Mucosa of descending colon (tissue), 3 donors: ENCODE measurements at regions not wholly inside any gene's neighbourhood (a gene's known extent, or its start where the extent isn't known, plus 50 kb on each side); places are given as distances from the start of the nearest gene placed in this dataset.

Source experiments
- ATAC-seq: fragments of 200-7000 bp; cut with Tn5 transposase; one replicate; pipeline ENCODE4 v1.9.1; 2020; ENCODE audit warnings: mild to moderate bottlenecking, moderate library complexity
- DNase-seq, 3 donors: peaks; one replicate each; pipeline ENCODE4 v3.0.0-alpha.2; 2020
- H3K36me3 ChIP-seq: fragments of 200-600 bp; one replicate; pipeline ENCODE4 v1.8.0; 2021; ENCODE audit warnings: low read depth, mild to moderate bottlenecking
- H3K4me1 ChIP-seq: fragments of 200-600 bp; one replicate; pipeline ENCODE4 v1.8.0; 2021; ENCODE audit warnings: low read depth, mild to moderate bottlenecking
- H3K4me3 ChIP-seq: fragments of 200-600 bp; one replicate; pipeline ENCODE4 v1.8.0; 2021; ENCODE audit warnings: mild to moderate bottlenecking
- H3K9me3 ChIP-seq: fragments of 200-600 bp; one replicate; pipeline ENCODE4 v1.8.0; 2021; ENCODE audit warnings: mild to moderate bottlenecking
- intact Hi-C, 2 donors: fragments of 100-400 bp; cut with DNase I in 1 of 2; cut with micrococcal nuclease in 1 of 2; formaldehyde crosslinking; loops; one replicate each; pipeline versions ENCODE4 v1.11.0 to v1.11.1; 2022; cut with DNase I, micrococcal nuclease
- TF ChIP-seq, protein P1 (sequence below): fragments of 200-600 bp; IDR thresholded peaks from one replicate; pipeline ENCODE4 v1.8.0; 2022; ENCODE audit warnings: antibody characterized with exemption, mild to moderate bottlenecking
- donor health status: DM: no; HTN: no; CAD: no; lungs with moderate emphysema.
- donor health status: DM: no; HTN: no; CAD: no.
- donor health status: DM: no; HTN: yes; CAD: no.

DNA sequence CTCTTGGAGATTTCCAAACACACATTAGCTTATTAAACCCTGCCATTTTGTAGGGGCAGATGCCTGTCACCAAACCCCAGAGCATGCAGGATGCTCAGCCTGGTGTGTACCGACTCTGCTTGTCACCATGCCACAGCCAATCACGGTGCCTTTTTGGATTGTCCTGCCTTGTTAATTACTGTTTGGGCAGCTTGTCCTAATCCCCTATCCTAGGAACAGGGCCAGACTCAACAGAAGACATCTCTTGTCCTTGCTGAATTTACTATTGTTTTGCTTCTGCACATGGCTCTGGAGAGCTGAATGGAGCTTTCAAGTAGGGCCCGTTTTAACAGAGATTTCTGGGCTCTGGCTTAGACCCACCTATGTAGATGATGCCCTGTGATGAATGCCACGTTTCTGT is 388.5 kb downstream of the AACS start:
- ATAC-seq, result no peak
- no peaks in the 10 kb centered on the region for H3K36me3 ChIP-seq
- intact Hi-C loops, result no loop called here

DNA sequence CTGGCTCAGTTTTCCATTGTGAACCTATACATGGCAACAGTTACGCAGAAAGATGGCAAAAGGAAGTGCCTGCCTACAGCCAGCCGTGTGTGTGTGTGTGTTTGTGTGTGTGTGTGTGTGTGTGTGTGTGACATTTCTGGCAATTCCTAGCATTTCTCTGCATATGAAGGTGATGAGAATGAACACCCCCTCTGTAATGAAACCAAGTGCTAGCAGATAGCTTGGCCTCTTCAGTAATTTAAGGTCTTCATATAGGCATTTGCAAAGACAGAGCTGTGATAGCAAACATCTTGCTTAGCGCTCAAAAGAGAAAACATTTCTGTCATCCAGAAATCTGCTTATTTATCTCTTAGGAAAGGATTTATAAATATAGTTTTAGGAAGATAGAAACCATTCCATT is 389.1 kb downstream of the AACS start:
- intact Hi-C loops, result no loop called here
- DNase-seq (no peak), ATAC-seq (no peak)
- H3K9me3 ChIP-seq, result no peaks in the 10 kb centered on the region
- TF ChIP-seq, protein P1, sequence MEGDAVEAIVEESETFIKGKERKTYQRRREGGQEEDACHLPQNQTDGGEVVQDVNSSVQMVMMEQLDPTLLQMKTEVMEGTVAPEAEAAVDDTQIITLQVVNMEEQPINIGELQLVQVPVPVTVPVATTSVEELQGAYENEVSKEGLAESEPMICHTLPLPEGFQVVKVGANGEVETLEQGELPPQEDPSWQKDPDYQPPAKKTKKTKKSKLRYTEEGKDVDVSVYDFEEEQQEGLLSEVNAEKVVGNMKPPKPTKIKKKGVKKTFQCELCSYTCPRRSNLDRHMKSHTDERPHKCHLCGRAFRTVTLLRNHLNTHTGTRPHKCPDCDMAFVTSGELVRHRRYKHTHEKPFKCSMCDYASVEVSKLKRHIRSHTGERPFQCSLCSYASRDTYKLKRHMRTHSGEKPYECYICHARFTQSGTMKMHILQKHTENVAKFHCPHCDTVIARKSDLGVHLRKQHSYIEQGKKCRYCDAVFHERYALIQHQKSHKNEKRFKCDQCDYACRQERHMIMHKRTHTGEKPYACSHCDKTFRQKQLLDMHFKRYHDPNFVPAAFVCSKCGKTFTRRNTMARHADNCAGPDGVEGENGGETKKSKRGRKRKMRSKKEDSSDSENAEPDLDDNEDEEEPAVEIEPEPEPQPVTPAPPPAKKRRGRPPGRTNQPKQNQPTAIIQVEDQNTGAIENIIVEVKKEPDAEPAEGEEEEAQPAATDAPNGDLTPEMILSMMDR, result no peak
- H3K36me3 ChIP-seq, result no peaks in the 10 kb centered on the region
- no peak overlapping the region for H3K4me3 ChIP-seq
- no peaks in the 10 kb centered on the region for H3K4me1 ChIP-seq

More for the DNA sequence above, 388.5 kb downstream of the AACS start:
- no peak for DNase-seq
- Histone ChIP-seq H3K4me1 (no peaks in the 10 kb centered on the region), H3K4me3 (no peak overlapping the region), H3K9me3 (no peaks in the 10 kb centered on the region)
- TF ChIP-seq, protein P1, result no peak

DNA sequence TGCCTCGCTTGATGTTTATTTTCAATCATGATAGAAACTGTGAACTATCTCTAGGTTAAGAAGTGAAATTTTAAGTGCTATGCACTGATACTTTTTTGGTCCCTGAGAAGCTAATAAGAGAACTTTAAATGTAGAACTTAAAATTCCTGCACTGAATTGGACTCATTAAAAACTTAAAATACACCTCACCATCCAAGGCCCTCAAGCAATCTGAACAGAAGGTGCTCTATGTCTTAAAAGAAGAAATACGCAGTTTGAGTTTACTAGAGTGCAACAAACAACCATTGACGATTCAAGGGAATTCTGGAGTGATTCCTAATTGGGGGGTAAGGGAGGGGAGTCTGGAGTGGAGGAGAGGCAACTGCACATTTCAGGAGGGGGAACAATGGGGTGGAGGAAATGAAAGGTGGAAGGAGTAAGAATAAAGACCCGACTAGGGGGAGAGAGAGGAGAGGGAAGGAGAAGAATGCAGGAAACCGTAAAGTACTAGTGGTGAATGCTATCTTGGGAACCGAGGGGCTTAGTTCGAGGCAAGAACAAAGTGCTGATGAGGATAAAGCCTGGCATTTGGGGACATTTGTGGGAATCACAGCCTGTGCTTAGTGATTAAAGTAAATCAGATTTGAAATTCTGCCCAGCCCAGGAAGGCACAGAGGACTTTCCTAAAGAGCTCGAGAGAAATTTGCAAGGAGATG is 389.7 kb downstream of the AACS start:
- no peak overlapping the region for H3K4me3 ChIP-seq
- ATAC-seq, result no peak
- intact Hi-C loops, result no loop called here
- no peaks in the 10 kb centered on the region for H3K9me3 ChIP-seq
- H3K36me3 ChIP-seq, result no peaks in the 10 kb centered on the region
- H3K4me1 ChIP-seq, result no peaks in the 10 kb centered on the region
- DNase-seq, result no peak
- TF ChIP-seq, protein P1, result no peak

DNA sequence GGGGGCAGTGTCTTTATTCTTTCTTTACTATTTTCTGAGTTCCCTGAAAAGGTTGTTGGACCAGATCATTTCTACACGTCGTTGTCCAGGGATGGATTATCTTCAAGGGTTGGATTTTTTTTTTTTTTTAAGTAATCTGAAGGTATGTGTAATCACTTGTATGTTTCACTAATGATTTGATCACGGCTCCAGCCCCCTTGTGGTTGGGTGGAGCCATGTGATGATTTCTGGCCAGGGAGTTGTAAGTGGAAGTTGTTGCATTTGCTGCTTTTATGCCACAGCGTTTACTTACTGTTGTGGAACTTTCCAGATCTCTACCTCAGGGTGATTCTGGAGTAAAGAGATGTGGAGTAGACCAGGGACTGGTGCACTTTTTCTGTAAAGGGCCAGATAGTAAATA is 390.3 kb downstream of the AACS start:
- no peaks in the 10 kb centered on the region for H3K9me3 ChIP-seq
- intact Hi-C loops, result no loop called here

DNA sequence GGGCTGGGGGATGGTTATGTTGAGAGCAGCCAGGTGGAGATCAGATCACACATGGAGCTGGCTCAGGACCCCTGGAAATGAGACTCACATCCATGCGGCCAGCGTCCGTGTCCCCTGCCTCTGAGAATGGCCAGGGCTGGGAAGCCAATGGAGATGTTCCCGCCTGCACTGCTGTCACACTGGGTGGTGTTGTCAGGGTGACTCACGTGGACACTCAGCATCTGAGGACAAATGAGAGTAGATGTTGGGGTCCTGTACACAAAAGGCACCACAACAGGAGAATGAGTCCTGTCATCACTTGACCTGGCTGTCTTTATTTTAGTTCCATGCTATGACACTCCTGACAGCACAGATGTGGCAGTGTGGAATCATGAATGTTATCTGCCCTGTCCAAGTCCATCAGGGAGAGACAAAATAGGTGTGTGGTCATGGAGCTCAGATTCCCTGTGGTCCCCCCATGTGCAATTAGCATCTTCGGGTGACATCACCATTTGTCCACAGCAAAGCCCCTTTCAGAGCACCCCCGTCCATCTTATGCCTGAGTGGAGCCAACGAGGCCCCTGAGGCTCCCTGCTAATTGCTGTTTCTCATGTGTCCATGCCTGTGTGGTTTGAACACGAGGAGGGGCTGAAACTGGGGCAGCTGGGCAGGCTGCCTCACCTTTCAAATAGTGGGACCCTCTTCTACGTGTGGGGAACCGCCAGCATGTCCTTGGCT is 393.5 kb downstream of the AACS start:
- Histone ChIP-seq H3K4me1 (no peaks in the 10 kb centered on the region), H3K4me3 (no peak overlapping the region), H3K36me3 (no peaks in the 10 kb centered on the region), H3K9me3 (no peaks in the 10 kb centered on the region)
- no peak for DNase-seq
- ATAC-seq, result no peak
- intact Hi-C loops, result no loop called here
- TF ChIP-seq, protein P1, result no peak

More for the DNA sequence above, 390.3 kb downstream of the AACS start:
- TF ChIP-seq, protein P1, result no peak
- H3K36me3 ChIP-seq, result no peaks in the 10 kb centered on the region
- no peak overlapping the region for H3K4me3 ChIP-seq
- H3K4me1 ChIP-seq, result no peaks in the 10 kb centered on the region
- no peak for DNase-seq
- no peak for ATAC-seq
